ENCODE measurements at regions not wholly inside any gene's neighbourhood (a gene's known extent, or its start where the extent isn't known, plus 50 kb on each side); places are given as distances from the start of the nearest gene placed in this dataset.

DNA sequence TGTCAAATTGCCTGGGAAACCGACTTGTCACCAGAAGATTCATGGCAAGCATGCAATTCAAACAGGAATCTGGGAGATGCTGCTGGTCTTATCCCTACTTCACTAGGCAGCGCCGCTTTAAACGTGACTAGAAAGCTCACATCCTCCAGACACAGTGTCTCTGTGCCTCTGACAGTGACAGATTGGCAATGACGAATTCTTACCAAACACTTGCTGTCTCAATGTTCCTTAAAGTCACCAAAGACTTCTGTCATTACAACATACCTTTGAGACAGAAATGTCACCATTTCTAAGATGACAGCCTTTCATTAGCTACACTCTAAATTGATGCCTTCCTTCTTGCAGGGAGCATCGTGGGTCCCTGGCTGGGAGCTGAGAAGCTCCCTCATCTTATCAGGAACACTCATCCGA, 197.8 kb downstream of the CWF19L2 start:
- no peak for TF ChIP-seq TAF1 (IDR thresholded peaks at IDR 0.05; ENCODE audit: low read depth, low read length)
- TF ChIP-seq POLR2AphosphoS5 (IDR thresholded peaks at IDR 0.05; ENCODE audit: low read depth, low read length) = no peak
- no peak for TF ChIP-seq POLR2A (IDR thresholded peaks at IDR 0.05; ENCODE audit: low read depth, low read length)
- TF ChIP-seq SPI1 (IDR thresholded peaks at IDR 0.05; ENCODE audit: low read depth, low read length) = no peak
- TF ChIP-seq PAX5 (IDR thresholded peaks at IDR 0.05; ENCODE audit: insufficient read depth, low read length, severe bottlenecking) = no peak
